GM23338 (cell line): ENCODE measurements at regions not wholly inside any gene's neighbourhood (a gene's known extent, or its start where the extent isn't known, plus 50 kb on each side); places are given as distances from the start of the nearest gene placed in this dataset.

Experiments used
- ATAC-seq: fragments of 200-7000 bp; cut with Tn5 transposase; 3 replicates; pipeline ENCODE4 v1.9.1; 2020
- DNase-seq: peaks from one replicate; pipeline ENCODE4 v3.0.0-alpha.2; 2015; ENCODE audit warnings: low spot score
- H2AFZ ChIP-seq: fragments of 200-600 bp; sonication (generic); 2 replicates; pipeline ENCODE4 v1.8.0; 2016; ENCODE audit warnings: antibody characterized with exemption, mild to moderate bottlenecking, moderate library complexity
- H3F3A ChIP-seq: fragments of 200-600 bp; sonication (generic); replicated peaks from 2 replicates; pipeline ENCODE4 v1.8.0; 2017; ENCODE audit warnings: antibody characterized with exemption, mixed run types, low read depth
- H3K27ac ChIP-seq: fragments of 200-600 bp; sonication (generic); 2 replicates; pipeline ENCODE4 v1.6.1; 2016; ENCODE audit warnings: low read depth
- H3K27me3 ChIP-seq: fragments of 200-600 bp; sonication (generic); 2 replicates; pipeline ENCODE4 v1.8.0; 2016; ENCODE audit warnings: mild to moderate bottlenecking, mixed run types, moderate library complexity; ENCODE audit not compliant: insufficient read depth
- H3K36me3 ChIP-seq: fragments of 200-600 bp; sonication (generic); 2 replicates; pipeline ENCODE4 v1.8.0; 2016; ENCODE audit warnings: mild to moderate bottlenecking; ENCODE audit not compliant: insufficient read depth
- H3K4me1 ChIP-seq: fragments of 200-600 bp; sonication (generic); 2 replicates; pipeline ENCODE4 v1.8.0; 2016; ENCODE audit warnings: mild to moderate bottlenecking, moderate library complexity; ENCODE audit not compliant: insufficient read depth
- H3K4me2 ChIP-seq: fragments of 200-600 bp; sonication (generic); 2 replicates; pipeline ENCODE4 v1.7.1; 2017; ENCODE audit warnings: mixed run types
- H3K4me3 ChIP-seq: fragments of 200-600 bp; sonication (generic); 2 replicates; pipeline ENCODE4 v1.6.1; 2016; ENCODE audit warnings: mixed run types
- H3K79me2 ChIP-seq: fragments of 200-600 bp; sonication (generic); replicated peaks from 2 replicates; pipeline ENCODE4 v1.8.0; 2017; ENCODE audit warnings: mild to moderate bottlenecking; ENCODE audit not compliant: insufficient read depth
- H3K9me2 ChIP-seq: fragments of 200-600 bp; sonication (generic); 2 replicates; pipeline ENCODE4 v1.8.0; 2017; ENCODE audit not compliant: insufficient read depth
- H4K20me1 ChIP-seq: fragments of 200-600 bp; sonication (generic); replicated peaks from 2 replicates; pipeline ENCODE4 v1.8.0; 2017; ENCODE audit warnings: mild to moderate bottlenecking; ENCODE audit not compliant: insufficient read depth
- H3K27ac Mint-ChIP-seq: 2 replicates; pipeline ENCODE4 v1.8.0; 2020; ENCODE audit warnings: inconsistent platforms, mild to moderate bottlenecking, moderate library complexity, mixed read lengths
- H3K27me3 Mint-ChIP-seq: 3 replicates; pipeline ENCODE4 v1.8.0; 2022; ENCODE audit warnings: low read depth, mild to moderate bottlenecking, moderate library complexity, mixed read lengths, inconsistent platforms; ENCODE audit not compliant: insufficient read depth, poor library complexity
- H3K36me3 Mint-ChIP-seq: 3 replicates; pipeline ENCODE4 v1.8.0; 2021; ENCODE audit warnings: low read depth, mild to moderate bottlenecking, inconsistent platforms, moderate library complexity, mixed read lengths
- H3K4me1 Mint-ChIP-seq: 3 replicates; pipeline ENCODE4 v1.8.0; 2020; ENCODE audit warnings: mild to moderate bottlenecking, inconsistent platforms, mixed read lengths
- H3K4me3 Mint-ChIP-seq: 3 replicates; pipeline ENCODE4 v1.8.0; 2021; ENCODE audit warnings: moderate library complexity, mild to moderate bottlenecking, inconsistent platforms, mixed read lengths
- H3K9me3 Mint-ChIP-seq: 3 replicates; pipeline ENCODE4 v1.8.0; 2020; ENCODE audit warnings: moderate library complexity, mild to moderate bottlenecking, inconsistent platforms, mixed read lengths
- CREB1 ChIP-seq: fragments of 250-450 bp; sonication (Bioruptor Pico); IDR thresholded peaks from 2 replicates; pipeline ENCODE4 v1.5.0; 2020; ENCODE audit warnings: low read depth, mild to moderate bottlenecking, moderate library complexity
- EZH2 ChIP-seq: fragments of 200-600 bp; sonication (generic); IDR thresholded peaks from one replicate; pipeline ENCODE4 v1.8.0; 2017; ENCODE audit warnings: antibody characterized with exemption, mild to moderate bottlenecking, low read depth; ENCODE audit not compliant: unreplicated experiment
- EZH2phosphoT487 ChIP-seq: fragments of 200-600 bp; sonication (generic); IDR thresholded peaks from one replicate; pipeline ENCODE4 v1.8.1; 2018; ENCODE audit warnings: antibody characterized with exemption; ENCODE audit not compliant: unreplicated experiment
- JUNB ChIP-seq: IDR thresholded peaks from one replicate; pipeline ENCODE4 v1.6.1; 2016; ENCODE audit warnings: antibody characterized with exemption; ENCODE audit not compliant: unreplicated experiment
- NANOG ChIP-seq: IDR thresholded peaks from 2 replicates; pipeline ENCODE4 v1.6.1; 2016; ENCODE audit warnings: antibody characterized with exemption, borderline replicate concordance
- POLR2AphosphoS5 ChIP-seq: IDR thresholded peaks from 2 replicates; pipeline ENCODE4 v1.6.1; 2016; ENCODE audit warnings: antibody characterized with exemption, low read depth
- STAT1 ChIP-seq: IDR thresholded peaks from one replicate; pipeline ENCODE4 v1.6.1; 2016; ENCODE audit warnings: antibody characterized with exemption; ENCODE audit not compliant: unreplicated experiment
- ZNF114 ChIP-seq: fragments of 250-450 bp; sonication (Bioruptor Pico); IDR thresholded peaks from 2 replicates; pipeline ENCODE4 v1.5.0; 2020; ENCODE audit warnings: mild to moderate bottlenecking, moderate library complexity
- ZNF331 ChIP-seq: fragments of 250-450 bp; sonication (Bioruptor Pico); IDR thresholded peaks from 2 replicates; pipeline ENCODE4 v1.5.0; 2020; ENCODE audit warnings: low read depth, mild to moderate bottlenecking, moderate library complexity
- TF ChIP-seq, protein P1 (sequence below): IDR thresholded peaks from 2 replicates; pipeline ENCODE4 v1.6.1; 2016; ENCODE audit warnings: antibody characterized with exemption
- TF ChIP-seq, protein P2 (sequence below): IDR thresholded peaks from one replicate; pipeline ENCODE4 v1.6.1; 2018; ENCODE audit warnings: antibody characterized with exemption; ENCODE audit not compliant: unreplicated experiment
- TF ChIP-seq, protein P3 (sequence below), 2 experiments: fragments of 200-600 bp in 1 of 2; sonication (generic) in 1 of 2; conservative IDR thresholded peaks; 2 replicates each; pipeline versions ENCODE4 v1.5.1 to v1.6.1; 2016 to 2017; ENCODE audit warnings: antibody characterized with exemption in 2 of 2, low read depth in 2 of 2, mild to moderate bottlenecking in 2 of 2, moderate library complexity in 1 of 2

DNA sequence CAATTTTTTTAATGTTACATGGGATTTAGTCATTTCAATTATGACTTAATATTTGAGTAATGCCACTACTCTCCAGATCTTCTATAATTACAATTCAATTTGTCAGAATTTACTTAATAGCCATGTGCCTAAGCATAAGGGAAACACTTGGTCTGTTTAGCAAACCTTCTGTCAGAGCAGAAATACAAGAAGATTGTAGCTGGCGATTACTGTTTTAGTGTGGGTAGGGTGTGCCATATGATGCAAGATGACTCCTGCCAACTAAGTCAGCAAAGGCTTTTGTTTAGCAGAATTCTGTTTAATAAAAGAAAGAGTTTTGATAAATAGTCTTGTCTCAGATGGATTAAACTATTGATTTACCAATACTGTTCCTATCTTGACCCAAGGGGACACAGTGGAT lies 455.4 kb downstream of the RNF144B start (continued):
- TF ChIP-seq, protein P1, sequence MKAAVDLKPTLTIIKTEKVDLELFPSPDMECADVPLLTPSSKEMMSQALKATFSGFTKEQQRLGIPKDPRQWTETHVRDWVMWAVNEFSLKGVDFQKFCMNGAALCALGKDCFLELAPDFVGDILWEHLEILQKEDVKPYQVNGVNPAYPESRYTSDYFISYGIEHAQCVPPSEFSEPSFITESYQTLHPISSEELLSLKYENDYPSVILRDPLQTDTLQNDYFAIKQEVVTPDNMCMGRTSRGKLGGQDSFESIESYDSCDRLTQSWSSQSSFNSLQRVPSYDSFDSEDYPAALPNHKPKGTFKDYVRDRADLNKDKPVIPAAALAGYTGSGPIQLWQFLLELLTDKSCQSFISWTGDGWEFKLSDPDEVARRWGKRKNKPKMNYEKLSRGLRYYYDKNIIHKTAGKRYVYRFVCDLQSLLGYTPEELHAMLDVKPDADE, result no peak
- TF ChIP-seq JUNB (no peak), EZH2phosphoT487 (no peak), NANOG (no peak), ZNF114 (CRISPR knock-in tag) (no peak), POLR2AphosphoS5 (no peak), CREB1 (CRISPR knock-in tag) (no peak)

DNA sequence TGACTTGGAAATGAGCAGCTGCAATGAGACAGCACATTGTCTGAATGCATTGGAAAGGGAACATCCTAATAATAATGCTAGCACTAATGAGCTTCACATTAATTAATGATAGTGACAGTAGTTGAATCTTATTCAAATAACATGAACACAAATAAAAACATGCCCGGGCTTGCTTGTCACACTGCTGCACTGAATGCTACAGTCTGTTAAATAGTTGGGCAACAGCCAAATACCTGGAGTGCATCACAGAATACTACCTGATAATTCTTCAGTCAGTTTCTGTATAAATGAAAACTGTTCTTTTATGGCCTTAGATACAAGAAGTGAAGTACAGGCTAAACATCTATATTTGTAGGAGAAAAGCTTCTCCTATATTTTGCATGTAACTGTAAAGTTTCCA lies 458.7 kb downstream of the RNF144B start:
- no peaks in the 10 kb centered on the region for H3K27me3 ChIP-seq
- 0 out of 2 replicates have a peak overlapping the region, but pooled peaks have one; percentile 10 for H2AFZ ChIP-seq
- Mint-ChIP-seq H3K36me3 (no peaks in the 10 kb centered on the region), H3K4me3 (no peak overlapping the region), H3K9me3 (no peaks in the 10 kb centered on the region), H3K4me1 (no peaks in the 10 kb centered on the region), H3K27me3 (no peaks in the 10 kb centered on the region), H3K27ac (no peak overlapping the region)
- no peaks in the 10 kb centered on the region for H3K9me2 ChIP-seq
- H3F3A ChIP-seq, result no peaks in the 10 kb centered on the region
- TF ChIP-seq POLR2AphosphoS5, result no peak
- TF ChIP-seq STAT1, result no peak
- TF ChIP-seq, protein P2, sequence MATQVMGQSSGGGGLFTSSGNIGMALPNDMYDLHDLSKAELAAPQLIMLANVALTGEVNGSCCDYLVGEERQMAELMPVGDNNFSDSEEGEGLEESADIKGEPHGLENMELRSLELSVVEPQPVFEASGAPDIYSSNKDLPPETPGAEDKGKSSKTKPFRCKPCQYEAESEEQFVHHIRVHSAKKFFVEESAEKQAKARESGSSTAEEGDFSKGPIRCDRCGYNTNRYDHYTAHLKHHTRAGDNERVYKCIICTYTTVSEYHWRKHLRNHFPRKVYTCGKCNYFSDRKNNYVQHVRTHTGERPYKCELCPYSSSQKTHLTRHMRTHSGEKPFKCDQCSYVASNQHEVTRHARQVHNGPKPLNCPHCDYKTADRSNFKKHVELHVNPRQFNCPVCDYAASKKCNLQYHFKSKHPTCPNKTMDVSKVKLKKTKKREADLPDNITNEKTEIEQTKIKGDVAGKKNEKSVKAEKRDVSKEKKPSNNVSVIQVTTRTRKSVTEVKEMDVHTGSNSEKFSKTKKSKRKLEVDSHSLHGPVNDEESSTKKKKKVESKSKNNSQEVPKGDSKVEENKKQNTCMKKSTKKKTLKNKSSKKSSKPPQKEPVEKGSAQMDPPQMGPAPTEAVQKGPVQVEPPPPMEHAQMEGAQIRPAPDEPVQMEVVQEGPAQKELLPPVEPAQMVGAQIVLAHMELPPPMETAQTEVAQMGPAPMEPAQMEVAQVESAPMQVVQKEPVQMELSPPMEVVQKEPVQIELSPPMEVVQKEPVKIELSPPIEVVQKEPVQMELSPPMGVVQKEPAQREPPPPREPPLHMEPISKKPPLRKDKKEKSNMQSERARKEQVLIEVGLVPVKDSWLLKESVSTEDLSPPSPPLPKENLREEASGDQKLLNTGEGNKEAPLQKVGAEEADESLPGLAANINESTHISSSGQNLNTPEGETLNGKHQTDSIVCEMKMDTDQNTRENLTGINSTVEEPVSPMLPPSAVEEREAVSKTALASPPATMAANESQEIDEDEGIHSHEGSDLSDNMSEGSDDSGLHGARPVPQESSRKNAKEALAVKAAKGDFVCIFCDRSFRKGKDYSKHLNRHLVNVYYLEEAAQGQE, result no peak
- TF ChIP-seq CREB1 (CRISPR knock-in tag), result no peak
- no peak for TF ChIP-seq EZH2phosphoT487
- H3K79me2 ChIP-seq, result no peaks in the 10 kb centered on the region
- H3K4me3 ChIP-seq, result no peak overlapping the region
- no peaks in the 10 kb centered on the region for H4K20me1 ChIP-seq
- H3K4me2 ChIP-seq, result no peak overlapping the region
- H3K27ac ChIP-seq, result no peak overlapping the region
- DNase-seq (no peak), ATAC-seq (no peak)
- no peaks in the 10 kb centered on the region for H3K36me3 ChIP-seq
- H3K4me1 ChIP-seq, result no peaks in the 10 kb centered on the region

DNA sequence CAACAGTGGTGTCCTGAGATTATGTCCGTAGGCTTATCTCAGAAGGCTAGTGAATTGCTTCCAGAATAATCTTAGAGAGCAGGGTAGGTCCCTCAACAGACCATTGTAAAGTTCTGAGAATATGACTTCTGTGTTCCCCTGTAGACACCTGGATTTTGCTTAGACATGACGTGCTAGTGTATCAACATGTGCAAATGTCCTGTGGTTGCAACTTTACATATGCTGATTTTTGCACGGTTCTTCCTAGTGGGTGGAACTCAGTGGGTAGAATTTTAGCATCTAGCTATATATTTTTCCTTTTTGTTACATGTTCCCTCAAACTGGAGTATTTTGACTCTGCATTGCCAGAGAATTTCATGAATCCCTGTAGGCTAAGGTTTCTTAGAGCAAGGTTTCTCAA lies 459.2 kb downstream of the RNF144B start:
- no peak for ATAC-seq
- TF ChIP-seq NANOG (no peak), EZH2phosphoT487 (no peak), POLR2AphosphoS5 (no peak), EZH2 (no peak), ZNF331 (CRISPR knock-in tag) (no peak), STAT1 (no peak), ZNF114 (CRISPR knock-in tag) (no peak)
- TF ChIP-seq, protein P3, sequence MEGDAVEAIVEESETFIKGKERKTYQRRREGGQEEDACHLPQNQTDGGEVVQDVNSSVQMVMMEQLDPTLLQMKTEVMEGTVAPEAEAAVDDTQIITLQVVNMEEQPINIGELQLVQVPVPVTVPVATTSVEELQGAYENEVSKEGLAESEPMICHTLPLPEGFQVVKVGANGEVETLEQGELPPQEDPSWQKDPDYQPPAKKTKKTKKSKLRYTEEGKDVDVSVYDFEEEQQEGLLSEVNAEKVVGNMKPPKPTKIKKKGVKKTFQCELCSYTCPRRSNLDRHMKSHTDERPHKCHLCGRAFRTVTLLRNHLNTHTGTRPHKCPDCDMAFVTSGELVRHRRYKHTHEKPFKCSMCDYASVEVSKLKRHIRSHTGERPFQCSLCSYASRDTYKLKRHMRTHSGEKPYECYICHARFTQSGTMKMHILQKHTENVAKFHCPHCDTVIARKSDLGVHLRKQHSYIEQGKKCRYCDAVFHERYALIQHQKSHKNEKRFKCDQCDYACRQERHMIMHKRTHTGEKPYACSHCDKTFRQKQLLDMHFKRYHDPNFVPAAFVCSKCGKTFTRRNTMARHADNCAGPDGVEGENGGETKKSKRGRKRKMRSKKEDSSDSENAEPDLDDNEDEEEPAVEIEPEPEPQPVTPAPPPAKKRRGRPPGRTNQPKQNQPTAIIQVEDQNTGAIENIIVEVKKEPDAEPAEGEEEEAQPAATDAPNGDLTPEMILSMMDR (conservative IDR thresholded peaks at IDR 0.05; ENCODE audit: low read depth in 2 of 2), result no peak

More for the DNA sequence above, 459.2 kb downstream of the RNF144B start:
- H3K27ac ChIP-seq, result no peak overlapping the region
- DNase-seq, result no peak
- Mint-ChIP-seq H3K27me3 (no peaks in the 10 kb centered on the region), H3K4me3 (no peak overlapping the region), H3K4me1 (no peaks in the 10 kb centered on the region), H3K27ac (no peak overlapping the region), H3K36me3 (no peaks in the 10 kb centered on the region), H3K9me3 (no peaks in the 10 kb centered on the region)
- H2AFZ ChIP-seq, result 0 out of 2 replicates have a peak overlapping the region, but pooled peaks have one; percentile 10
- no peaks in the 10 kb centered on the region for H3K36me3 ChIP-seq
- H3K4me3 ChIP-seq, result no peak overlapping the region
- no peaks in the 10 kb centered on the region for H3K79me2 ChIP-seq
- H3F3A ChIP-seq, result no peaks in the 10 kb centered on the region
- H4K20me1 ChIP-seq, result no peaks in the 10 kb centered on the region
- no peak overlapping the region for H3K4me2 ChIP-seq
- H3K27me3 ChIP-seq, result no peaks in the 10 kb centered on the region
- H3K4me1 ChIP-seq, result no peaks in the 10 kb centered on the region
- H3K9me2 ChIP-seq, result no peaks in the 10 kb centered on the region
